ENCODE measurements at regions not wholly inside any gene's neighbourhood (a gene's known extent, or its start where the extent isn't known, plus 50 kb on each side); places are given as distances from the start of the nearest gene placed in this dataset.
"Not testable (repeated sequence)": the region's sequence is repeated elsewhere in the genome, so short reads cannot be mapped to it uniquely, and the experiment has no call there.

DNA sequence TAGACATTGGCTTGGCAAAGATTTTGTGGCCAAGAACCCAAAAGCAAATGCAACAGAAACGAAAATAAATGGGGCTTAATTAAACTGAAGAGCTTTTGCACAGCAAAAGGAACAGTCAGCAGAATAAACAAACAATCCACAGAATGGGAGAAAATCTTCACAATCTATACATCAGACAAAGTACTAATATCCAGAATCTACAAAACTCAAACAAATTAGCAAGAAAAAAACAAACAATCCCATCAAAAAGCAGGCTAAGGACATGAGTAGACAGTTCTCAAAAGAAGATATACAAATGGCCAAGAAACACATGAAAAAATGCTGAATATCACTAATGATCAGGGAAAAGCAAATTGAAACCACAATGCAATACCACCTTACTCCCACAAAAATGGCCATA is 81.7 kb downstream of the TMEM212 start:
- TF ChIP-seq, protein P1, sequence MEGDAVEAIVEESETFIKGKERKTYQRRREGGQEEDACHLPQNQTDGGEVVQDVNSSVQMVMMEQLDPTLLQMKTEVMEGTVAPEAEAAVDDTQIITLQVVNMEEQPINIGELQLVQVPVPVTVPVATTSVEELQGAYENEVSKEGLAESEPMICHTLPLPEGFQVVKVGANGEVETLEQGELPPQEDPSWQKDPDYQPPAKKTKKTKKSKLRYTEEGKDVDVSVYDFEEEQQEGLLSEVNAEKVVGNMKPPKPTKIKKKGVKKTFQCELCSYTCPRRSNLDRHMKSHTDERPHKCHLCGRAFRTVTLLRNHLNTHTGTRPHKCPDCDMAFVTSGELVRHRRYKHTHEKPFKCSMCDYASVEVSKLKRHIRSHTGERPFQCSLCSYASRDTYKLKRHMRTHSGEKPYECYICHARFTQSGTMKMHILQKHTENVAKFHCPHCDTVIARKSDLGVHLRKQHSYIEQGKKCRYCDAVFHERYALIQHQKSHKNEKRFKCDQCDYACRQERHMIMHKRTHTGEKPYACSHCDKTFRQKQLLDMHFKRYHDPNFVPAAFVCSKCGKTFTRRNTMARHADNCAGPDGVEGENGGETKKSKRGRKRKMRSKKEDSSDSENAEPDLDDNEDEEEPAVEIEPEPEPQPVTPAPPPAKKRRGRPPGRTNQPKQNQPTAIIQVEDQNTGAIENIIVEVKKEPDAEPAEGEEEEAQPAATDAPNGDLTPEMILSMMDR (IDR thresholded peaks at IDR 0.05): not testable (repeated sequence)
- TF ChIP-seq POLR2A (IDR thresholded peaks at IDR 0.05): not testable (repeated sequence)
